DND-41 (cell line): ENCODE measurements at regions not wholly inside any gene's neighbourhood (a gene's known extent, or its start where the extent isn't known, plus 50 kb on each side); places are given as distances from the start of the nearest gene placed in this dataset.
A peak's percentile ranks its signal among the peaks of the same experiment; 100 is the strongest.

Experiments
- ATAC-seq: fragments of 200-7000 bp; cut with Tn5 transposase; 3 replicates; pipeline ENCODE4 v1.9.1; 2021; ENCODE audit warnings: low read depth; ENCODE audit not compliant: insufficient read depth
- DNase-seq: peaks from one replicate; pipeline ENCODE4 v3.0.0-alpha.2; 2020
- H2AFZ ChIP-seq: 2 replicates; pipeline ENCODE4 v1.6.0; 2012; ENCODE audit warnings: low read depth, low read length
- H3K27ac ChIP-seq: 2 replicates; pipeline ENCODE4 v1.5.1; 2012; ENCODE audit warnings: low read length, inconsistent platforms
- H3K27me3 ChIP-seq: fragments of 200-600 bp; sonication (generic); 2 replicates; pipeline ENCODE4 v1.6.0; 2012; ENCODE audit warnings: low read length, mild to moderate bottlenecking, inconsistent platforms; ENCODE audit not compliant: insufficient read depth, poor library complexity
- H3K36me3 ChIP-seq: 2 replicates; pipeline ENCODE4 v1.5.1; 2012; ENCODE audit warnings: low read length, inconsistent platforms; ENCODE audit not compliant: insufficient read depth
- H3K4me1 ChIP-seq: 2 replicates; pipeline ENCODE4 v1.5.1; 2012; ENCODE audit warnings: mild to moderate bottlenecking, low read length; ENCODE audit not compliant: insufficient read depth
- H3K4me2 ChIP-seq: 2 replicates; pipeline ENCODE4 v1.6.0; 2012; ENCODE audit warnings: mild to moderate bottlenecking, moderate library complexity, low read length, inconsistent platforms; ENCODE audit not compliant: insufficient read depth
- H3K4me3 ChIP-seq, 2 experiments: fragments of 200-600 bp in 1 of 2; shearing (Covaris generic) in 1 of 2; 2 replicates each; pipeline ENCODE4 v1.5.1; 2012 to 2016; ENCODE audit warnings: inconsistent platforms in 2 of 2, low read length in 2 of 2, mild to moderate bottlenecking in 2 of 2, low read depth in 1 of 2, moderate library complexity in 1 of 2
- H3K79me2 ChIP-seq: 2 replicates; pipeline ENCODE4 v1.6.0; 2012; ENCODE audit warnings: low read length, inconsistent platforms; ENCODE audit not compliant: insufficient read depth
- H3K9ac ChIP-seq: 2 replicates; pipeline ENCODE4 v1.6.0; 2012; ENCODE audit warnings: low read depth, mild to moderate bottlenecking, inconsistent platforms, low read length, moderate library complexity
- H3K9me3 ChIP-seq: 2 replicates; pipeline ENCODE4 v1.5.1; 2012; ENCODE audit warnings: low read length, moderate library complexity, mild to moderate bottlenecking, inconsistent platforms; ENCODE audit not compliant: insufficient read depth, severe bottlenecking
- H4K20me1 ChIP-seq: 2 replicates; pipeline ENCODE4 v1.6.0; 2012; ENCODE audit warnings: low read length; ENCODE audit not compliant: insufficient read depth
- EZH2 ChIP-seq: IDR thresholded peaks from 3 replicates; pipeline ENCODE4 v1.6.1; 2012; ENCODE audit warnings: borderline replicate concordance, low read depth, mild to moderate bottlenecking, moderate library complexity, low read length, inconsistent platforms; ENCODE audit not compliant: severe bottlenecking
- TF ChIP-seq, protein P1 (sequence below): IDR thresholded peaks from 2 replicates; pipeline ENCODE4 v1.5.1; 2012; ENCODE audit warnings: borderline replicate concordance, low read length, moderate library complexity, mild to moderate bottlenecking; ENCODE audit not compliant: poor library complexity, severe bottlenecking; ENCODE audit errors: extremely low read depth

- Histone ChIP-seq H3K27ac (no peak overlapping the region), H3K79me2 (no peaks in the 10 kb centered on the region), H4K20me1 (no peaks in the 10 kb centered on the region), H3K27me3 (no peaks in the 10 kb centered on the region), H2AFZ (no peak overlapping the region), H3K4me3 (no peak overlapping the region), H3K36me3 (no peaks in the 10 kb centered on the region), H3K4me1 (peaks cover 26% of the 10 kb centered on the region), H3K9me3 (no peaks in the 10 kb centered on the region), H3K9ac (no peak overlapping the region), H3K4me2 (no peak overlapping the region)
- no peak for TF ChIP-seq EZH2
- TF ChIP-seq, protein P1, sequence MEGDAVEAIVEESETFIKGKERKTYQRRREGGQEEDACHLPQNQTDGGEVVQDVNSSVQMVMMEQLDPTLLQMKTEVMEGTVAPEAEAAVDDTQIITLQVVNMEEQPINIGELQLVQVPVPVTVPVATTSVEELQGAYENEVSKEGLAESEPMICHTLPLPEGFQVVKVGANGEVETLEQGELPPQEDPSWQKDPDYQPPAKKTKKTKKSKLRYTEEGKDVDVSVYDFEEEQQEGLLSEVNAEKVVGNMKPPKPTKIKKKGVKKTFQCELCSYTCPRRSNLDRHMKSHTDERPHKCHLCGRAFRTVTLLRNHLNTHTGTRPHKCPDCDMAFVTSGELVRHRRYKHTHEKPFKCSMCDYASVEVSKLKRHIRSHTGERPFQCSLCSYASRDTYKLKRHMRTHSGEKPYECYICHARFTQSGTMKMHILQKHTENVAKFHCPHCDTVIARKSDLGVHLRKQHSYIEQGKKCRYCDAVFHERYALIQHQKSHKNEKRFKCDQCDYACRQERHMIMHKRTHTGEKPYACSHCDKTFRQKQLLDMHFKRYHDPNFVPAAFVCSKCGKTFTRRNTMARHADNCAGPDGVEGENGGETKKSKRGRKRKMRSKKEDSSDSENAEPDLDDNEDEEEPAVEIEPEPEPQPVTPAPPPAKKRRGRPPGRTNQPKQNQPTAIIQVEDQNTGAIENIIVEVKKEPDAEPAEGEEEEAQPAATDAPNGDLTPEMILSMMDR, result no peak
- DNase-seq (no peak), ATAC-seq (no peak)
Measured at GRCh38 chr6:14906621-14907020, 339.2 kb upstream of the JARID2 start.

GRCh38 chr6:14910692-14911547 is 334.9 kb upstream of the JARID2 start:
- peak; percentile 80 for DNase-seq
- peak overlapping the region; percentile 58 for H2AFZ ChIP-seq
- H3K4me2 ChIP-seq, result no peak overlapping the region
- ATAC-seq, result peak; percentile 94
- H3K4me1 ChIP-seq, result peaks cover 20% of the 10 kb centered on the region
- H3K79me2 ChIP-seq, result no peaks in the 10 kb centered on the region
- H3K27me3 ChIP-seq, result no peaks in the 10 kb centered on the region
- H3K27ac ChIP-seq, result peak overlapping the region; percentile 76
- H3K9ac ChIP-seq, result peak overlapping the region; percentile 13; the same call in 1 of the 2 replicates
- no peak overlapping the region for H3K4me3 ChIP-seq
- TF ChIP-seq EZH2, result no peak
- TF ChIP-seq, protein P1, result peak; percentile 8
- no peaks in the 10 kb centered on the region for H3K9me3 ChIP-seq
- H3K36me3 ChIP-seq, result no peaks in the 10 kb centered on the region
- H4K20me1 ChIP-seq, result no peaks in the 10 kb centered on the region

DNA sequence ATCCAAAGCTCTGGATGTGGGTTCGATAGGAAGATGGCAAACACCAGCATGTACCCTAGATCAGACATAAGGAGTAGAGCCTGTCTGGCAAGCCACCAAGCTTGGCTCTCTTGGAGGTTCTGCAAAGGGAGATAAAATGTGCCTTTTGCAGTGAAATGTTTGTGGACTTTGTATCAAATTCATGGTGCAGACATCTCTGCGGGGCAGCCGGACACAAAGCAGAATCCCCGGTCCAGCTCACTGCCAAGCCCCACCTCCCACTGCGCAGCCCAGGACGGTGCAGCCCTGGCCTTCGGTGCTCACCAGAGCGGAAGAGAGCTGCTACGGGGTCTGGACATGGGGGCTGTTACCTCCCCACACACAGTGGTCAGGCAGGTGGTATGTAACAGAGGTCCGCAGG is 333.6 kb upstream of the JARID2 start:
- H4K20me1 ChIP-seq, result no peaks in the 10 kb centered on the region
- H3K4me2 ChIP-seq, result no peak overlapping the region
- ATAC-seq (no peak), DNase-seq (no peak)
- no peak overlapping the region for H2AFZ ChIP-seq
- no peak overlapping the region for H3K9ac ChIP-seq
- H3K79me2 ChIP-seq, result no peaks in the 10 kb centered on the region
- no peaks in the 10 kb centered on the region for H3K36me3 ChIP-seq
- H3K27ac ChIP-seq, result peak overlapping the region; percentile 76; the same call in 1 of the 2 replicates
- H3K4me1 ChIP-seq, result peaks cover 20% of the 10 kb centered on the region
- H3K4me3 ChIP-seq, result no peak overlapping the region
- H3K9me3 ChIP-seq, result no peaks in the 10 kb centered on the region
- no peaks in the 10 kb centered on the region for H3K27me3 ChIP-seq
- no peak for TF ChIP-seq EZH2
- TF ChIP-seq, protein P1, result no peak
